Fibroblast of lung (primary cell): ENCODE measurements at regions not wholly inside any gene's neighbourhood (a gene's known extent, or its start where the extent isn't known, plus 50 kb on each side); places are given as distances from the start of the nearest gene placed in this dataset.

Experiments
- DNase-seq, 2 donors: peaks; one replicate each; pipeline versions ENCODE4 v3.0.0 to v3.0.0-alpha.2; 2010; ENCODE audit warnings: low read depth in 2 of 2
- H2AFZ ChIP-seq: 2 replicates; pipeline ENCODE4 v1.5.1; 2012; ENCODE audit warnings: low read length, control low read depth, inconsistent platforms
- H3K27ac ChIP-seq: 2 replicates; pipeline ENCODE4 v1.5.1; 2011; ENCODE audit warnings: low read length, control low read depth; ENCODE audit not compliant: insufficient read depth
- H3K27me3 ChIP-seq: 2 replicates; pipeline ENCODE4 v1.5.1; 2011; ENCODE audit warnings: mild to moderate bottlenecking, low read length; ENCODE audit not compliant: control insufficient read depth, insufficient read depth
- H3K36me3 ChIP-seq: 2 replicates; pipeline ENCODE4 v1.5.1; 2011; ENCODE audit warnings: low read length; ENCODE audit not compliant: control insufficient read depth, insufficient read depth
- H3K4me1 ChIP-seq: 2 replicates; pipeline ENCODE4 v1.5.1; 2011; ENCODE audit warnings: low read length; ENCODE audit not compliant: control insufficient read depth, insufficient read depth; ENCODE audit errors: extremely low read depth
- H3K4me2 ChIP-seq: 2 replicates; pipeline ENCODE4 v1.5.1; 2011; ENCODE audit warnings: low read length, control low read depth; ENCODE audit not compliant: insufficient read depth; ENCODE audit errors: extremely low read depth
- H3K4me3 ChIP-seq, 4 experiments: fragments of 200-600 bp in 1 of 4; sonication (generic) in 1 of 4; replicated peaks in 1 of 4; 2 replicates each; pipeline ENCODE4 v1.5.1; 2011 to 2016; ENCODE audit warnings: low read length in 4 of 4, low read depth in 3 of 4, mild to moderate bottlenecking in 3 of 4, control low read depth in 2 of 4, inconsistent platforms in 1 of 4, mixed read lengths in 1 of 4; ENCODE audit not compliant: insufficient read depth in 1 of 4; ENCODE audit errors: control extremely low read depth in 1 of 4
- H3K79me2 ChIP-seq: 2 replicates; pipeline ENCODE4 v1.5.1; 2012; ENCODE audit warnings: mild to moderate bottlenecking, low read length, inconsistent platforms; ENCODE audit not compliant: control insufficient read depth, insufficient read depth
- H3K9ac ChIP-seq: 2 replicates; pipeline ENCODE4 v1.5.1; 2011; ENCODE audit warnings: mild to moderate bottlenecking, low read length, control low read depth; ENCODE audit not compliant: insufficient read depth
- H3K9me3 ChIP-seq: 2 replicates; pipeline ENCODE4 v1.5.1; 2012; ENCODE audit warnings: low read depth, low read length; ENCODE audit not compliant: control insufficient read depth, insufficient read depth
- H4K20me1 ChIP-seq: 2 replicates; pipeline ENCODE4 v1.5.1; 2011; ENCODE audit warnings: low read length; ENCODE audit not compliant: control insufficient read depth, insufficient read depth; ENCODE audit errors: extremely low read depth
- EZH2 ChIP-seq: IDR thresholded peaks from 2 replicates; pipeline ENCODE4 v1.5.1; 2012; ENCODE audit warnings: low read length, control low read depth, mild to moderate bottlenecking; ENCODE audit errors: missing control alignments
- TF ChIP-seq, protein P1 (sequence below), 2 donors: IDR thresholded peaks in 1 of 2; conservative IDR thresholded peaks in 1 of 2; 1 replicate in 1 of 2; 2 replicates in 1 of 2; pipeline ENCODE4 v1.5.1; 2011 to 2012; ENCODE audit warnings: low read length in 2 of 2, control low read depth in 1 of 2, inconsistent platforms in 1 of 2, low read depth in 1 of 2, mild to moderate bottlenecking in 1 of 2

DNA sequence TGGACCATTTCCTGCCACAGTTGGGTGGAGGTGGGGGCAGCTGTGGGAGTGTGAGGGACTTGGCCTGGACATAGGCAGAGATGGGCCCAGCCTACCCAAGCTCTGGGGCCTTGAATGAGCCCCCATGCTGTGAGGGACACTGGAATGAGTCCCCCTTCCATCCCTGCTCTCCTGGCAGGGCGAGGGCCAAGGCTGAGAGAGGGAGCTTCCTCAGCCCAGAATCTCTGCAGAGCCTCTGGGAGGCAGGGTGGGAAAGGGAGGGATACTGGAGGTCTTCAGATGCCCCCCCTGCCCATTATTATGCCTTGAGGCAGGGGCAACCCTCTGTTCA is 124.5 kb upstream of the PJA1 start:
- no peak overlapping the region for H2AFZ ChIP-seq
- no peaks in the 10 kb centered on the region for H3K4me1 ChIP-seq
- TF ChIP-seq, protein P1, sequence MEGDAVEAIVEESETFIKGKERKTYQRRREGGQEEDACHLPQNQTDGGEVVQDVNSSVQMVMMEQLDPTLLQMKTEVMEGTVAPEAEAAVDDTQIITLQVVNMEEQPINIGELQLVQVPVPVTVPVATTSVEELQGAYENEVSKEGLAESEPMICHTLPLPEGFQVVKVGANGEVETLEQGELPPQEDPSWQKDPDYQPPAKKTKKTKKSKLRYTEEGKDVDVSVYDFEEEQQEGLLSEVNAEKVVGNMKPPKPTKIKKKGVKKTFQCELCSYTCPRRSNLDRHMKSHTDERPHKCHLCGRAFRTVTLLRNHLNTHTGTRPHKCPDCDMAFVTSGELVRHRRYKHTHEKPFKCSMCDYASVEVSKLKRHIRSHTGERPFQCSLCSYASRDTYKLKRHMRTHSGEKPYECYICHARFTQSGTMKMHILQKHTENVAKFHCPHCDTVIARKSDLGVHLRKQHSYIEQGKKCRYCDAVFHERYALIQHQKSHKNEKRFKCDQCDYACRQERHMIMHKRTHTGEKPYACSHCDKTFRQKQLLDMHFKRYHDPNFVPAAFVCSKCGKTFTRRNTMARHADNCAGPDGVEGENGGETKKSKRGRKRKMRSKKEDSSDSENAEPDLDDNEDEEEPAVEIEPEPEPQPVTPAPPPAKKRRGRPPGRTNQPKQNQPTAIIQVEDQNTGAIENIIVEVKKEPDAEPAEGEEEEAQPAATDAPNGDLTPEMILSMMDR (conservative IDR thresholded peaks at IDR 0.05 in 1 of 2, IDR thresholded peaks at IDR 0.05 in 1 of 2; ENCODE audit: low read depth in 1 of 2, low read length in 2 of 2), result no peak
- TF ChIP-seq EZH2, result no peak
- H4K20me1 ChIP-seq, result no peaks in the 10 kb centered on the region
- no peak overlapping the region for H3K4me2 ChIP-seq
- H3K4me3 ChIP-seq, result no peak overlapping the region
- no peaks in the 10 kb centered on the region for H3K79me2 ChIP-seq
- no peaks in the 10 kb centered on the region for H3K27me3 ChIP-seq
- H3K9me3 ChIP-seq, result no peaks in the 10 kb centered on the region
- H3K9ac ChIP-seq, result no peak overlapping the region
- H3K36me3 ChIP-seq, result no peaks in the 10 kb centered on the region
- H3K27ac ChIP-seq, result no peak overlapping the region
- DNase-seq, result no peak

DNA sequence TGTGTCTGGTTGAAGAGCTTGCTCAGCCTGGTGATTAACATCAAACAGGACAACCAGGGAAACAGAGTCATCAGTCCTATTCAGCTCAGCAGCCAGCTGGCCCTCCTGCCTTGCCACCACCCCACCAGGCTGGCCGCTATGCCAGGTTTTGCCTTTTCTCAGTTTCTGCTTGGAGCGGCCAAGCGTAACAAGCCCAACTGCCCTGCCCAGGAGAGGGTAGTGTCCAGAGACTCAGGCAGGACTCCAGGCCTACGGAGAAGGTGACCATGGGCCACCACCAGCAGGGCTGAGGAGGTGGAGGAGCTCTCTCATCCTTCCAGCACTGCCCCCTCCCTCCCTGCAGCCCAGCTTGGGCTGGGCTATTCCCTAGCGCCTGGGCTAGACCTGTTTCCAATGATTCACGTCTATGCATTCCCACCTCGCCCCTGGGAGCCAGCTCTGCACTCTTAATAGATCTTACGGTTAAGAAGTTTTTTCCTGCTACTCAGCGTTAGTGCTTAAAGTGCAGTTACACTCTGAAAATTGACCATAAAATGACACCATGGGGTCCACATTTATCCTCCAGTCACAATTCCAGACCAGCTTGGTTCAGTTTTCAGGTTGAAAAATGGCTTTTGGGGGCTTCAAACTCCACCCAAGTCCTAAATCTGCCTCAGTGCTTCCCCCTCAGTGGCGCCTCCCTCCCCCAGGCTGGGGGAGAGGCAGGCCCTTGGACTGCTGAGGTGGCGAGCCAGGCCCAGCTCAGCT is 124.0 kb upstream of the PJA1 start:
- no peaks in the 10 kb centered on the region for H3K4me1 ChIP-seq
- no peak overlapping the region for H2AFZ ChIP-seq

DNA sequence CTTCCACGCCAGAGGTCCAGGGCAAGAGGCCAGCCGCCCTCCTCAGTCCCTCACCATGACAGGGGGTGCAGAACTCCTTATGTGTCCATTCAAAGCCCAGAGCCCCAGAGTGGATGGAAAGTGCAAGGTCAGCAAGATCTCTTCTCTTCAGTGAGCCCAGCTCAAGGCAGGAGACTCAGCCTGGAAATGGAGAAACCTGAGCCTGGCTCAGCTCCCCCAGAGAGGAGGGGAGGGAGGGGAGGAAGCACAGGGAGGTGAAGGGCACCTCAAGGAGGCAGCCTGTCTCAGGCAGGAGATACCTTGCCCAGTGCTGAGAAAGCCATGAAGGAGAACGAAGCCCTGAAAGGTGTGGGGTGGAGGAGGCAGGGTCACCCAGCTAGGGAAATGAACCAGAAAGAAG is 121.8 kb upstream of the PJA1 start:
- Histone ChIP-seq H3K9ac (no peak overlapping the region), H3K4me2 (no peak overlapping the region), H3K79me2 (no peaks in the 10 kb centered on the region), H3K27me3 (no peaks in the 10 kb centered on the region), H3K4me1 (no peaks in the 10 kb centered on the region), H4K20me1 (no peaks in the 10 kb centered on the region), H3K9me3 (no peaks in the 10 kb centered on the region), H3K4me3 (no peak overlapping the region), H2AFZ (no peak overlapping the region), H3K27ac (no peak overlapping the region), H3K36me3 (no peaks in the 10 kb centered on the region)
- no peak for DNase-seq
- no peak for TF ChIP-seq EZH2
- TF ChIP-seq, protein P1 (conservative IDR thresholded peaks at IDR 0.05 in 1 of 2, IDR thresholded peaks at IDR 0.05 in 1 of 2; ENCODE audit: low read depth in 1 of 2, low read length in 2 of 2), result no peak

More for the DNA sequence above, 124.0 kb upstream of the PJA1 start:
- no peak for DNase-seq
- H3K9me3 ChIP-seq, result no peaks in the 10 kb centered on the region
- no peak for TF ChIP-seq EZH2
- TF ChIP-seq, protein P1 (conservative IDR thresholded peaks at IDR 0.05 in 1 of 2, IDR thresholded peaks at IDR 0.05 in 1 of 2; ENCODE audit: low read depth in 1 of 2, low read length in 2 of 2), result no peak
- H3K27me3 ChIP-seq, result no peaks in the 10 kb centered on the region
- no peaks in the 10 kb centered on the region for H4K20me1 ChIP-seq
- no peaks in the 10 kb centered on the region for H3K79me2 ChIP-seq
- no peak overlapping the region for H3K4me3 ChIP-seq
- H3K36me3 ChIP-seq, result no peaks in the 10 kb centered on the region
- H3K27ac ChIP-seq, result no peak overlapping the region
- no peak overlapping the region for H3K4me2 ChIP-seq
- no peak overlapping the region for H3K9ac ChIP-seq
